ENCODE measurements at regions not wholly inside any gene's neighbourhood (a gene's known extent, or its start where the extent isn't known, plus 50 kb on each side); places are given as distances from the start of the nearest gene placed in this dataset.

- no peak for TF ChIP-seq EZH2 (IDR thresholded peaks at IDR 0.05)
- TF ChIP-seq POLR2AphosphoS5 (IDR thresholded peaks at IDR 0.05; ENCODE audit: borderline replicate concordance, low read depth, low read length), result no peak
- no peak for TF ChIP-seq FOXP2 (optimal IDR thresholded peaks at IDR 0.05; ENCODE audit: control extremely low read depth, extremely low read length, insufficient read depth)
Observed at GRCh38 chr6:153183925-153184324, 52.8 kb upstream of the RGS17 start.

Data from SK-N-MC (cell line).